A549 (cell line): ENCODE measurements at regions not wholly inside any gene's neighbourhood (a gene's known extent, or its start where the extent isn't known, plus 50 kb on each side); places are given as distances from the start of the nearest gene placed in this dataset.

Source experiments
- ATAC-seq, 2 experiments: fragments of 200-7000 bp in 1 of 2; fragments of >200 bp in 1 of 2; cut with Nextera tagmentation in 1 of 2; cut with Tn5 transposase in 1 of 2; 3 replicates each; pipeline versions ENCODE4 v1.8.0 to v1.9.1; 2018 to 2020; ENCODE audit warnings: mild to moderate bottlenecking in 1 of 2, moderate library complexity in 1 of 2
- CTCF ChIA-PET: fragments of 300-600 bp; sonication (Branson Sonifier 250); formaldehyde crosslinking; extraction: SDS; loops from one replicate; lab custom pipeline; 2021; ENCODE audit warnings: antibody characterized with exemption, inconsistent platforms; lab: Yijun Ruan, JAX
- POLR2A ChIA-PET: fragments of 350-600 bp; formaldehyde crosslinking; extraction: SDS; loops from one replicate; lab custom pipeline; 2021; ENCODE audit warnings: antibody characterized with exemption, inconsistent platforms; lab: Yijun Ruan, JAX
- DNase-seq, 2 experiments: peaks; one replicate each; pipeline versions ENCODE4 v3.0.0 to v3.0.0-alpha.2; 2011 to 2016; ENCODE audit warnings: low read depth in 1 of 2, low spot score in 1 of 2
- FAIRE-seq: peaks from 2 replicates; lab custom pipeline; 2011; peaks lifted over from hg19 to GRCh38; lab: Jason Lieb, UNC
- H3K27ac ChIP-seq, 2 experiments: fragments of >200 bp; sonication (Bioruptor Twin); formaldehyde crosslinking; 3 replicates each; pipeline ENCODE4 v1.5.1; 2016 to 2017
- H3K4me1 ChIP-seq: fragments of >200 bp; sonication (Bioruptor Twin); formaldehyde crosslinking; 3 replicates; pipeline ENCODE4 v1.6.1; 2016
- H3K4me2 ChIP-seq: fragments of >200 bp; sonication (Bioruptor Twin); formaldehyde crosslinking; 3 replicates; pipeline ENCODE4 v1.6.1; 2016
- H3K4me3 ChIP-seq: fragments of >200 bp; sonication (Bioruptor Twin); formaldehyde crosslinking; 3 replicates; pipeline ENCODE4 v1.5.1; 2016
- H3K9me3 ChIP-seq: fragments of >200 bp; sonication (Bioruptor Twin); formaldehyde crosslinking; 3 replicates; pipeline ENCODE4 v1.6.1; 2016
- ATOH8 ChIP-seq: fragments of 250-450 bp; sonication (Bioruptor Pico); IDR thresholded peaks from 2 replicates; pipeline ENCODE4 v1.5.0; 2020; ENCODE audit warnings: low read depth, mild to moderate bottlenecking, moderate library complexity
- CBX2 ChIP-seq: fragments of 200-600 bp; sonication (generic); IDR thresholded peaks from 2 replicates; pipeline ENCODE4 v1.6.1; 2016; ENCODE audit warnings: low read depth, mild to moderate bottlenecking, borderline replicate concordance
- CBX8 ChIP-seq: fragments of 200-600 bp; sonication (generic); IDR thresholded peaks from 2 replicates; pipeline ENCODE4 v1.6.1; 2016
- CEBPB ChIP-seq, 2 experiments: fragments of >200 bp in 1 of 2; sonication (Bioruptor Twin) in 1 of 2; formaldehyde crosslinking in 1 of 2; IDR thresholded peaks; 2 replicates each; pipeline ENCODE4 v1.6.1; 2012 to 2016
- CHD2 ChIP-seq: fragments of 150-350 bp; IDR thresholded peaks from 2 replicates; pipeline ENCODE4 v1.6.1; 2014; ENCODE audit warnings: low read length; ENCODE audit not compliant: partially characterized antibody
- CTCF ChIP-seq: fragments of >200 bp; sonication (Bioruptor Twin); formaldehyde crosslinking; IDR thresholded peaks from 3 replicates; pipeline ENCODE4 v1.5.1; 2016
- E2F6 ChIP-seq: IDR thresholded peaks from 2 replicates; pipeline ENCODE4 v1.6.1; 2012; ENCODE audit warnings: low read depth, borderline replicate concordance
- EHF ChIP-seq: fragments of 250-450 bp; sonication (Bioruptor Pico); IDR thresholded peaks from 2 replicates; pipeline ENCODE4 v1.5.0; 2020; ENCODE audit warnings: mild to moderate bottlenecking
- ESRRA ChIP-seq: fragments of 150-350 bp; IDR thresholded peaks from 2 replicates; pipeline ENCODE4 v1.6.1; 2014; ENCODE audit warnings: mild to moderate bottlenecking, low read length, borderline replicate concordance
- FOXS1 ChIP-seq: fragments of 250-450 bp; sonication (Bioruptor Pico); IDR thresholded peaks from 2 replicates; pipeline ENCODE4 v1.5.0; 2020; ENCODE audit warnings: mild to moderate bottlenecking, moderate library complexity
- HOXB5 ChIP-seq: fragments of 250-450 bp; sonication (Bioruptor Pico); IDR thresholded peaks from 2 replicates; pipeline ENCODE4 v1.5.0; 2020; ENCODE audit warnings: mild to moderate bottlenecking, moderate library complexity
- KDM5A ChIP-seq: fragments of 200-600 bp; sonication (generic); IDR thresholded peaks from 2 replicates; pipeline ENCODE4 v1.6.1; 2016; ENCODE audit warnings: antibody characterized with exemption, mild to moderate bottlenecking
- MAZ ChIP-seq: fragments of 150-350 bp; IDR thresholded peaks from 2 replicates; pipeline ENCODE4 v1.6.1; 2014; ENCODE audit warnings: antibody characterized with exemption, low read depth, low read length, borderline replicate concordance
- NFE2L2 ChIP-seq: fragments of 150-350 bp; conservative IDR thresholded peaks from 2 replicates; pipeline ENCODE4 v1.6.1; 2014; ENCODE audit warnings: low read length
- NPAS2 ChIP-seq: fragments of 250-450 bp; sonication (Bioruptor Pico); IDR thresholded peaks from 2 replicates; pipeline ENCODE4 v1.8.0; 2022; ENCODE audit warnings: mild to moderate bottlenecking, moderate library complexity, borderline replicate concordance
- PBX3 ChIP-seq: IDR thresholded peaks from 2 replicates; pipeline ENCODE4 v1.6.1; 2012
- PHF8 ChIP-seq: fragments of 200-600 bp; sonication (generic); IDR thresholded peaks from 2 replicates; pipeline ENCODE4 v1.6.1; 2016; ENCODE audit warnings: low read depth, mild to moderate bottlenecking, antibody characterized with exemption, moderate library complexity, borderline replicate concordance
- POLR2A ChIP-seq: IDR thresholded peaks from 2 replicates; pipeline ENCODE4 v1.6.1; 2012; ENCODE audit warnings: mild to moderate bottlenecking, low read length
- POLR2AphosphoS2 ChIP-seq: conservative IDR thresholded peaks from 2 replicates; pipeline ENCODE4 v1.6.1; 2012; ENCODE audit warnings: low read length, improper control_type of control experiment, inconsistent platforms
- RAD21 ChIP-seq, 2 experiments: fragments of >200 bp in 1 of 2; sonication (Bioruptor Twin) in 1 of 2; formaldehyde crosslinking in 1 of 2; IDR thresholded peaks in 1 of 2; conservative IDR thresholded peaks in 1 of 2; 2 replicates in 1 of 2; 3 replicates in 1 of 2; pipeline ENCODE4 v1.6.1; 2012 to 2018; ENCODE audit warnings: inconsistent platforms in 1 of 2
- RFX5 ChIP-seq: fragments of 450-650 bp; IDR thresholded peaks from 2 replicates; pipeline ENCODE4 v1.7.1; 2014; ENCODE audit warnings: antibody characterized with exemption, mild to moderate bottlenecking, moderate library complexity
- TFCP2L1 ChIP-seq: fragments of 250-450 bp; sonication (Bioruptor Pico); IDR thresholded peaks from 2 replicates; pipeline ENCODE4 v1.5.0; 2021; ENCODE audit warnings: mild to moderate bottlenecking
- TP53 ChIP-seq: fragments of 250-450 bp; sonication (Bioruptor Pico); IDR thresholded peaks from 2 replicates; pipeline ENCODE4 v1.5.0; 2021; ENCODE audit warnings: mild to moderate bottlenecking, moderate library complexity
- USF2 ChIP-seq: fragments of 450-650 bp; IDR thresholded peaks from 2 replicates; pipeline ENCODE4 v1.6.1; 2014; ENCODE audit warnings: antibody characterized with exemption
- ZNF302 ChIP-seq: fragments of 250-450 bp; sonication (Bioruptor Pico); IDR thresholded peaks from 2 replicates; pipeline ENCODE4 v1.9.0; 2021; ENCODE audit warnings: inconsistent platforms, mild to moderate bottlenecking, moderate library complexity
- WGBS: methylation state at CpG from one replicate; pipeline ENCODE4 v1.1.6; 2017; ENCODE audit errors: missing lambda C conversion rate; 5-methylcytosine and 5-hydroxymethylcytosine counted together

- H3K4me3 ChIP-seq, result no peak overlapping the region
- no peak overlapping the region for H3K27ac ChIP-seq
- no peak for TF ChIP-seq E2F6
- TF ChIP-seq CTCF, result no peak
- no peak for TF ChIP-seq ZNF302 (CRISPR knock-in tag)
- no peak for TF ChIP-seq RFX5
- TF ChIP-seq POLR2AphosphoS2, result no peak
- no peak for TF ChIP-seq TP53
- TF ChIP-seq PBX3, result no peak
- no peak for TF ChIP-seq CBX8
- no peak for TF ChIP-seq NFE2L2
- TF ChIP-seq PHF8, result no peak
- TF ChIP-seq RAD21 (conservative IDR thresholded peaks at IDR 0.05 in 1 of 2, IDR thresholded peaks at IDR 0.05 in 1 of 2), result no peak
- no peak for TF ChIP-seq FOXS1
- TF ChIP-seq HOXB5 (CRISPR knock-in tag), result no peak
- no peak for TF ChIP-seq TFCP2L1 (CRISPR knock-in tag)
- no peak for TF ChIP-seq EHF
- TF ChIP-seq USF2, result no peak
- TF ChIP-seq CHD2, result no peak
- no peak for TF ChIP-seq ESRRA
- H3K9me3 ChIP-seq, result no peaks in the 10 kb centered on the region
- ChIA-PET CTCF (interaction anchor here (1.2 to 3.3 kb wide), 3 partner anchors 10 to 944 kb away, joined by 3 to 22 read pairs (median 10); no protein-coding TSS in a partner anchor), POLR2A (no interaction called here)
- FAIRE-seq (no peak), ATAC-seq (no peak), DNase-seq (no peak)
- no peaks in the 10 kb centered on the region for H3K4me1 ChIP-seq
- no peak overlapping the region for H3K4me2 ChIP-seq
- WGBS, result 41% methylated on average over 7 of the region's 7 CpGs
Observed at GRCh38 chr13:107210723-107211030, 642.7 kb upstream of the ARGLU1 start.

- Histone ChIP-seq H3K27ac (no peak overlapping the region), H3K4me2 (no peak overlapping the region), H3K9me3 (no peaks in the 10 kb centered on the region), H3K4me3 (no peak overlapping the region), H3K4me1 (no peaks in the 10 kb centered on the region)
- ChIA-PET CTCF (interaction anchor here (0.6 to 3.3 kb wide), 5 partner anchors 10 to 1073 kb away, joined by 3 to 22 read pairs (median 3); no protein-coding TSS in a partner anchor), POLR2A (no interaction called here)
- TF ChIP-seq CBX2 (no peak), NPAS2 (CRISPR knock-in tag) (no peak), ATOH8 (no peak), POLR2AphosphoS2 (no peak), CEBPB (IDR thresholded peaks at IDR 0.05) (no peak), MAZ (no peak), POLR2A (no peak), PHF8 (no peak), PBX3 (no peak), KDM5A (no peak)
- no peak for ATAC-seq
- whole genome bisulfite sequencing, result 51% methylated on average over 11 of the region's 11 CpGs
- DNase-seq, result no peak
- no peak for FAIRE-seq
Observed at GRCh38 chr13:107209824-107210722, 642.1 kb upstream of the ARGLU1 start.
